ENCODE measurements at regions not wholly inside any gene's neighbourhood (a gene's known extent, or its start where the extent isn't known, plus 50 kb on each side); places are given as distances from the start of the nearest gene placed in this dataset.
"Not testable (repeated sequence)": the region's sequence is repeated elsewhere in the genome, so short reads cannot be mapped to it uniquely, and the experiment has no call there.

- not testable (repeated sequence) for TF ChIP-seq SIRT6 (IDR thresholded peaks at IDR 0.05; ENCODE audit: low read length); SAP30 (IDR thresholded peaks at IDR 0.05; ENCODE audit: insufficient read depth, insufficient replicate concordance, low read length); EP300 (IDR thresholded peaks at IDR 0.05; ENCODE audit: borderline replicate concordance in 1 of 2, low read depth in 2 of 2, low read length in 2 of 2); POLR2AphosphoS5 (IDR thresholded peaks at IDR 0.05; ENCODE audit: low read depth, low read length); EZH2 (IDR thresholded peaks at IDR 0.05; ENCODE audit: low read depth, low read length, severe bottlenecking); KDM5A (IDR thresholded peaks at IDR 0.05; ENCODE audit: low read length); SRF (IDR thresholded peaks at IDR 0.05; ENCODE audit: low read depth, low read length); POLR2A (IDR thresholded peaks at IDR 0.05; ENCODE audit: control extremely low read depth in 1 of 2, low read depth in 2 of 2, low read length in 2 of 2); EGR1 (IDR thresholded peaks at IDR 0.05; ENCODE audit: borderline replicate concordance, low read depth, low read length)
Observed at GRCh38 chr14:105921781-105922180, 395.4 kb downstream of the TMEM121 start.

All from H1 (cell line).